ENCODE measurements at regions not wholly inside any gene's neighbourhood (a gene's known extent, or its start where the extent isn't known, plus 50 kb on each side); places are given as distances from the start of the nearest gene placed in this dataset.
"Not testable (repeated sequence)": the region's sequence is repeated elsewhere in the genome, so short reads cannot be mapped to it uniquely, and the experiment has no call there.

- Histone ChIP-seq H3K27me3 (no peaks in the 10 kb centered on the region), H3K9me3 (no peaks in the 10 kb centered on the region), H3K27ac (no peak overlapping the region), H3K4me1 (no peaks in the 10 kb centered on the region), H3K36me3 (no peaks in the 10 kb centered on the region), H3K4me3 (no peak overlapping the region)
- 67 to 80% (median 79%) methylated on average over 6 of the region's 6 CpGs for WGBS, 4 donors
- intact Hi-C loops (cut with DNase I): no loop called here
- no peak for ATAC-seq
- TF ChIP-seq POLR2A (IDR thresholded peaks at IDR 0.05) (no peak), CTCF (IDR thresholded peaks at IDR 0.05) (no peak)
- no peak for DNase-seq
Measured at GRCh38 chr4:181848357-181848756, 394.8 kb upstream of the TENM3 start.

- WGBS, 4 donors: 64 to 80% (median 70%) methylated on average over 2 of the region's 2 CpGs
Measured at GRCh38 chr4:181849472-181849871, 393.7 kb upstream of the TENM3 start.

GRCh38 chr4:181853881-181854511 lies 389.2 kb upstream of the TENM3 start:
- no peaks in the 10 kb centered on the region for H3K4me1 ChIP-seq
- H3K27me3 ChIP-seq: no peaks in the 10 kb centered on the region
- WGBS, 4 donors: 72 to 76% (median 73%) methylated on average over 6 of the region's 6 CpGs
- DNase-seq (no peak), ATAC-seq (peak in 2 of 4 donors; percentile 37 to 81)
- no peaks in the 10 kb centered on the region for H3K36me3 ChIP-seq
- H3K9me3 ChIP-seq: no peaks in the 10 kb centered on the region
- intact Hi-C loops (cut with DNase I): no loop called here
- H3K4me3 ChIP-seq: no peak overlapping the region
- no peak for TF ChIP-seq CTCF (IDR thresholded peaks at IDR 0.05)
- no peak for TF ChIP-seq POLR2A (IDR thresholded peaks at IDR 0.05)
- H3K27ac ChIP-seq: no peak overlapping the region

More at GRCh38 chr4:181849472-181849871, 393.7 kb upstream of the TENM3 start:
- intact Hi-C loops (cut with DNase I): no loop called here
- TF ChIP-seq POLR2A (IDR thresholded peaks at IDR 0.05) (no peak), CTCF (IDR thresholded peaks at IDR 0.05) (no peak)
- Histone ChIP-seq H3K4me3 (no peak overlapping the region), H3K4me1 (no peaks in the 10 kb centered on the region), H3K27ac (no peak overlapping the region), H3K9me3 (no peaks in the 10 kb centered on the region), H3K27me3 (no peaks in the 10 kb centered on the region), H3K36me3 (no peaks in the 10 kb centered on the region)
- DNase-seq (no peak), ATAC-seq (no peak)

GRCh38 chr4:181855307-181855706 lies 387.9 kb upstream of the TENM3 start:
- WGBS, 4 donors: 52 to 70% (median 54%) methylated on average over 1 of the region's 1 CpG
- Histone ChIP-seq H3K4me1 (peaks cover 0 to 12% (median 8%) of the 10 kb centered on the region in 12 donors), H3K27ac (no peak overlapping the region), H3K27me3 (no peaks in the 10 kb centered on the region), H3K4me3 (no peak overlapping the region), H3K36me3 (no peaks in the 10 kb centered on the region), H3K9me3 (no peaks in the 10 kb centered on the region)
- intact Hi-C loops (cut with DNase I): no loop called here
- DNase-seq (no peak), ATAC-seq (peak in 1 of 4 donors; percentile 53)
- TF ChIP-seq POLR2A (IDR thresholded peaks at IDR 0.05) (no peak), CTCF (IDR thresholded peaks at IDR 0.05) (no peak)

- DNase-seq; H3K4me3 ChIP-seq; H3K27ac ChIP-seq; H3K27me3 ChIP-seq; ATAC-seq; H3K9me3 ChIP-seq; intact Hi-C loops (cut with DNase I); H3K36me3 ChIP-seq: not testable (repeated sequence)
- WGBS, 4 donors: 91 to 96% (median 92%) methylated on average over 1 of the region's 1 CpG
- H3K4me1 ChIP-seq: peaks cover 0 to 13% (median 9%) of the 10 kb centered on the region in 12 donors
Measured at GRCh38 chr4:181857471-181857870, 385.7 kb upstream of the TENM3 start.

All from heart left ventricle (tissue), 16 donors.